Nephron progenitor cell (in vitro differentiated cells): ENCODE measurements at regions not wholly inside any gene's neighbourhood (a gene's known extent, or its start where the extent isn't known, plus 50 kb on each side); places are given as distances from the start of the nearest gene placed in this dataset.

Source experiments
- DNase-seq: peaks from one replicate; pipeline ENCODE4 v3.0.0; 2021
- H3K27ac Mint-ChIP-seq: 2 replicates; pipeline ENCODE4 v1.8.0; 2021; ENCODE audit warnings: mild to moderate bottlenecking, moderate library complexity, mixed read lengths
- H3K27me3 Mint-ChIP-seq: 2 replicates; pipeline ENCODE4 v1.8.0; 2021; ENCODE audit warnings: mild to moderate bottlenecking, low read depth, mixed read lengths; ENCODE audit not compliant: poor library complexity
- H3K36me3 Mint-ChIP-seq: 2 replicates; pipeline ENCODE4 v1.8.0; 2021; ENCODE audit warnings: low read depth, mixed read lengths
- H3K4me1 Mint-ChIP-seq: 2 replicates; pipeline ENCODE4 v1.8.0; 2021; ENCODE audit warnings: mixed read lengths
- H3K4me3 Mint-ChIP-seq: 2 replicates; pipeline ENCODE4 v1.8.0; 2021; ENCODE audit warnings: mild to moderate bottlenecking, moderate library complexity, mixed read lengths
- H3K9me3 Mint-ChIP-seq: 2 replicates; pipeline ENCODE4 v1.8.0; 2021; ENCODE audit warnings: mild to moderate bottlenecking, moderate library complexity, mixed read lengths
- CTCF ChIP-seq: fragments of 200-600 bp; sonication (generic); IDR thresholded peaks from 2 replicates; pipeline ENCODE4 v1.5.0; 2021; ENCODE audit warnings: antibody characterized with exemption

- Mint-ChIP-seq H3K9me3 (peaks cover 40% of the 10 kb centered on the region), H3K4me3 (no peak overlapping the region), H3K4me1 (peaks cover 59% of the 10 kb centered on the region), H3K36me3 (peaks cover 26% of the 10 kb centered on the region), H3K27ac (peak overlapping the region; percentile 78), H3K27me3 (no peaks in the 10 kb centered on the region)
- peak; percentile 67 for TF ChIP-seq CTCF
- DNase-seq = peak; percentile 31
These were observed 176.7 kb upstream of the SEL1L start for GRCh38 chr14:81710232-81710845.

- no peak for DNase-seq
- H3K4me1 Mint-ChIP-seq = peaks cover 66% of the 10 kb centered on the region
- H3K9me3 Mint-ChIP-seq = peaks cover 17% of the 10 kb centered on the region
- H3K4me3 Mint-ChIP-seq = no peak overlapping the region
- no peaks in the 10 kb centered on the region for H3K27me3 Mint-ChIP-seq
- no peak for TF ChIP-seq CTCF
- H3K27ac Mint-ChIP-seq = peak overlapping the region; percentile 19
- peaks cover 7% of the 10 kb centered on the region for H3K36me3 Mint-ChIP-seq
These were observed 182.1 kb upstream of the SEL1L start for GRCh38 chr14:81715731-81716130.

- Mint-ChIP-seq H3K9me3 (peaks cover 13% of the 10 kb centered on the region), H3K27ac (peak overlapping the region; percentile 22), H3K27me3 (no peaks in the 10 kb centered on the region), H3K4me3 (no peak overlapping the region), H3K4me1 (peaks cover 56% of the 10 kb centered on the region), H3K36me3 (peaks cover 4% of the 10 kb centered on the region)
- TF ChIP-seq CTCF = no peak
- no peak for DNase-seq
These were observed 183.3 kb upstream of the SEL1L start for GRCh38 chr14:81716953-81717352.

- TF ChIP-seq CTCF = no peak
- H3K36me3 Mint-ChIP-seq = no peaks in the 10 kb centered on the region
- H3K9me3 Mint-ChIP-seq = peaks cover 4% of the 10 kb centered on the region
- no peak for DNase-seq
- H3K27me3 Mint-ChIP-seq = peaks cover 3% of the 10 kb centered on the region
- H3K4me1 Mint-ChIP-seq = peaks cover 5% of the 10 kb centered on the region
- H3K4me3 Mint-ChIP-seq = no peak overlapping the region
- H3K27ac Mint-ChIP-seq = no peak overlapping the region
These were observed 190.3 kb upstream of the SEL1L start for GRCh38 chr14:81723956-81724355.

GRCh38 chr14:81727218-81727617 lies 193.6 kb upstream of the SEL1L start:
- Mint-ChIP-seq H3K36me3 (no peaks in the 10 kb centered on the region), H3K27ac (peak overlapping the region; percentile 64), H3K27me3 (peaks cover 3% of the 10 kb centered on the region), H3K4me1 (peaks cover 5% of the 10 kb centered on the region), H3K9me3 (peaks cover 3% of the 10 kb centered on the region), H3K4me3 (no peak overlapping the region)
- TF ChIP-seq CTCF = no peak
- DNase-seq = no peak

- TF ChIP-seq CTCF = no peak
- Mint-ChIP-seq H3K27me3 (peaks cover 3% of the 10 kb centered on the region), H3K9me3 (peaks cover 4% of the 10 kb centered on the region), H3K4me3 (no peak overlapping the region), H3K36me3 (no peaks in the 10 kb centered on the region), H3K27ac (no peak overlapping the region), H3K4me1 (peaks cover 5% of the 10 kb centered on the region)
- no peak for DNase-seq
These were observed 194.8 kb upstream of the SEL1L start for GRCh38 chr14:81728447-81728846.
